GM19023 (cell line): ENCODE measurements at regions not wholly inside any gene's neighbourhood (a gene's known extent, or its start where the extent isn't known, plus 50 kb on each side); places are given as distances from the start of the nearest gene placed in this dataset.
"Not testable (repeated sequence)": the region's sequence is repeated elsewhere in the genome, so short reads cannot be mapped to it uniquely, and the experiment has no call there.

ENCODE experiments used
- ATAC-seq: cut with Tn5 transposase; IDR thresholded peaks from one replicate; pipeline ENCODE4 v1.9.1; 2021; ENCODE audit warnings: mild to moderate bottlenecking, moderate library complexity; ENCODE audit not compliant: unreplicated experiment

DNA sequence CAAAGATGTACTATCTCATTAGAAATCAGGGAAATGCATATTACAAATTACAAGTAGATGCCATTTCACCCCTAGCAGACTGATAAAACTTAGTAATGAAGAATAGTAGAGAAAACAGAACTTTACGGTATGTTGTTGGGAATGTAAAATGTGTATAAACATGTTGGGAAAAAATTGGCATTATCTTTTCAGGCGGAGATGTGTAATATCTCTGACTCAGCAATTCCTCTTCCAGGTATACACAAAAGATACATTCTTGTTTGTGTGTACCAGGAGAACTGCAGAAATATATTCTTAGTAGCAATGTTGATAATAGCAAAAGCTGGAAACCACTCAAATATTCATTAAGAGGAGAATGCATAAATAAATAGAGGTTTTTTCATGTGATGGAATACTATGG, 204.5 kb downstream of the LPIN1 start:
- ATAC-seq = no peak

DNA sequence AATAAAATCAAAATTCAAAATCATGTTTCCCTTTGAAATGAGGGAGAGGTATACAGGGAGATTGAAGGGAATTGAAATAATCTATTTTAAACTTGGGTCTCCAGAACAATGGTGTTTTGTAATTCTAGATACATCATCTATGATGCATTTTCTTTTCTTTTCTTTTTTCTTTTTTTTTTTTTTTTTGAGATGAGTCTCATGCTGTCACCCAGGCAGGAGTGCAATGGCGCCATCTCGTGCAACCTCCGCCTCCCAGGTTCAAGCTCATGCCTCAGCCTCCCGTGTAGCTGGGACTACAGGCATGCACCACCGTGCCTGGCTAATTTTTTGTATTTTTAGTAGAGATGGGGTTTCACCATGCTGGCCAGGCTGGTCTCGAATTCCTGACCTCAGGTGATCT, 205.1 kb downstream of the LPIN1 start:
- not testable (repeated sequence) for ATAC-seq

DNA sequence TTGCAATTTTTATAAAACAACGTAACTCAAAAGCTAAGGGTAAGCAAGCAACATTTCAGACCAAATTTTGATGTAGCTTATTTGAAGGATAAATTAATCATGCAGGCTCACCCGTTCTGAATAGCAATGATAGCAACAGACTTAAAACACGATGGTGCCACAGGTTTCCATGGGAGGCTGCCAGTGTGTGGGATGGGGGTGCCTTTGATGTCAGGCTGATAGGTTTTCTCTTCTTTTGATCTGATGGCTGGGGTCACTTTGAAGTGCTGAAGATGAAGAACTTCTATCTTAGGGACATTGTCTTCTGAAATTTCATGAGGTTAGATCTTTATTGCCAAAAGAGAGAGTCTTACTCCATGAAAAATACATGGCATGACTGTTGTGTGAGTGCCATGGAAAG, 206.8 kb downstream of the LPIN1 start:
- ATAC-seq = no peak

DNA sequence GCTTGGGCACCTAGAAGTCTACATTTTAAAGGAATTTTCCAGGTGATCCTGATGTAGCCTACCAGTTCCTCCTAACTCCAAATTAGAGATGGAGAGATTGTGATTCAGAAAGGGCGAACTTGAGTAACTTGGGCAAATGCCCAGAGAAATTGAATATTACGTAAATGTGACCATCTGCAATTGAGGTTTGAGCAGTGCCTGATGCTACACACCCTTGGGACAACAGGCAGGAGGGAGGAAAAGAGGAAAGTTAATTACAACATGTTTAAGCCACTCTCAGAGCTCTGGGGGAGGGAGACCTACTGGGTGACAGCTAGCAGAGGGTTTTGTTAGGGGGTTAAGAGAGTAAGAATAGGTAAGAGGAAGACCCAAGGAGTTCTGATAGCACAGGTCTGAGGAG, 208.9 kb downstream of the LPIN1 start:
- ATAC-seq = no peak

DNA sequence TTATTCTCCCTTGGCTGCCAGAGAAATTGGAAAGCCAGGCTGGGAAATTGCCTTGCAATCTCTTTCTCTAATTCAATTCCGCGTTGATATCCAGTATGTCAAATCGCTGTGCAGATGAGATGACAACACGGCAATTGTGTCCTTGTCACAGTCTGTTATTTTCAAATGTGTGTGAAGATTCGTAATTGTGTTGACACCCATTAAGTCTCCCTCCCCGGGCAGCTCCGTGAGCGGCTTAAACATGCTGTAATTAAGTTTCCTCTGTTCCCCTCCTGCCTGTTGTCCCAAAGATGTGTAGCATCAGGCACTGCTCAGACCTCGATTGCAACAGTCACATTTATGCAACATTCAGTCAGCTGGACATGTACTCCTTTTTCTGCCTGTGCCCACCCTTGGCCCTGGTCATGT, 209.5 kb downstream of the LPIN1 start:
- no peak for ATAC-seq

DNA sequence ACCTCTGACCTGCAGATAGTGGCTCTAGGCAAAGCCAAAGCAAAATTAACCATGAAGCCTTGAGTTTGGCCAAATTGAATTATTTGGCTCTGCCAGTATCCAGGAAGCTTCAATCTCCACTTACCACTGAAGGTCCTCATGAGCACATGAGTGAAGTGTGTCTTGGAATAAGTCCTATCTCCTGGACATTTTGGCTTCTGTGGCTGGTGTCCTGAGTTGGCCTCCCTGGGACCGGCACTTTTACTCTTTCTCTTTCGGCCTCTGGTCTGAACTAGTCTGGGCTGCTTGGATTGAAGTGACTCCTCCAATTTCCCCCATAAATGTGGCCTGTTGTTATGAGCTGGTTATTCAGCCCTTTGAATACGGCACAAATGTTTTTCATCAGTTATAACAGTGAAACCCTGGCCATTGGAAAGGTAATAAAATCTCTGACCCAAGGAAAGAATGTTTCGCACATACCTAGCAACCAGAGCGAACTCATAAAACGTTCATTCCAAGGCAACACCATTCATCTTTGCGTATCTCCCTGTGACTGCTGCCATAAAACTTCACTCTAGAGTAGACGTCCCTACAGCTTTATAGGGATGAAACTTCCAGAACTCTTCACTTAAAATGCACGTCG, 216.4 kb downstream of the LPIN1 start:
- ATAC-seq = no peak

DNA sequence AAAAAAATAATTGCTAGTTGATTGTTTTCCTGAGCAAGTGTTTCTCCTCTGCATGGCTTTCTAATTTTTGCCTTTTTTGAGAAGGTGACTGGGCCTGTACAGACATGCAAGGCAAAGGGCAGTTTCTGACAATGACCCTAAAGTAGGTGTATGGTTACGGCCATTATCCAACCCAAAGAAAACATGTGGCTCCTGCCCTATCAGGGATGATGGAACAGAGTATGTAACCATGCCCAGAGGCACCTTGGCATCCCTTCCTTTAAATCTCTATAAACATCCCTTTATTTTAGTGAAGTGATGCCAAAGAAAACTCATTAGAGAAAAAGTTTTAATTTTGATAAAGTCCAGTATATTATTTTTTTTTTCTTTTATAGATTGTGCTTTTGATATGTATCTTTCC, 217.5 kb downstream of the LPIN1 start:
- no peak for ATAC-seq

DNA sequence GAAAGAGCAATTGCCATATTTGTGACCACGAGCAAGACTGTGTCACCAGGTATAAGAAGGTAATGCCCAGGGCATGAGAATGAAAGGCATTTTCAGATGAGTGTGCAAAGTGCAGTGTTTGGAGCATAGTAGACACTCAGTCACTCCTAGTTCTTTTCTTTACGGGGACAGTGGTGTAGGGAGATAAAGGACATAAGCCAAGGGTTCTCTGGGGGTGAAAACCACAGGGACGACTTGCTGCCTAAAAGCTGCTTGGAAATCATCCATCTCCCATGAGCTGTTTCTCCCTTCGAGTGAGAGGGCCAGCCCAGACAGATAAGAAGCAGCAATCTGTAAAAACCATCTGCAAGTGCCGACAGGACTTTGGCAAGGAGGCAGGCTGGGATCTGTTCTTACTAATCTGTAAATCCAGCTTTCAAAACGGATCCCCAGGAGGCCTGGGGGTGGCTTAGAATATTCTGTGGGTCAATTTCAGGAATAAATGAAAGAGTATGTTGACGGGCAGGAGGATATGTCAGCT, 221.6 kb downstream of the LPIN1 start:
- ATAC-seq = no peak

DNA sequence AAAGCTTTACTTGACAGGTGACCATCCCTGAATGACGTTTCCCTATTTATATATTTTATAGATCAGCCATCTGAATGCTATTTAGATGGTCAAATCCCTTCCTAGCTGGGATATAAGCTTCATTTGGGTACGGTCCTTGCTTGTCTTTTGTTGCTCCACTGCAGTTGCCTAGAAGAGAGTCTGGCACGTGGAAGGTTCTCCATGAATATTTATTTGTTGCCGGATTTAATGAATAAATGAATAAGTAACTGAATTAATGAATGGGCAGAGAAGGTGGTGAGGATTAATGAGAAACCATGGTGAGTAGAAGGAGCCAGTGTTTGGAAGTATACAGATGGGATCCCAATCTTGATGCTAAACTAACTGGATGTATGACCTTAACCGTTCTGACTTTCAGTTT, 222.1 kb downstream of the LPIN1 start:
- ATAC-seq = no peak

DNA sequence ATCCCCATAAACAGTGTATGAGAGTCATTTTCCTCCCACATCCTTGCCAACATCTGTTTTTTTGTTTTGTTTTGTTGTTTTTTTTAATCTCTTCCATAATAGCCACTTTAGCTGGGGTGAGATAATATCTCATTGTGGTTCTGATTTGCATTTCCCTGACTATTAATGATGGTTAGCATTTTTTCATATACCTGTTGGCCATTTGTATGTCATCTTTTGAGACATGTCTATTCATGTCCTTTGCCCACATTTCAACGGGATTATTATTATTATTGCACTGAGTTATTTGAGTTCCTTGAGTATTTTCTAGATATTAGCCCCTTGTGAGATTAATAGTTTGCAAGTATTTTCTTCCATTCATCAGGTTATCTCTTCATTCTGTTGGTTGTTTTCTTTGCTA, 223.3 kb downstream of the LPIN1 start:
- ATAC-seq = no peak

DNA sequence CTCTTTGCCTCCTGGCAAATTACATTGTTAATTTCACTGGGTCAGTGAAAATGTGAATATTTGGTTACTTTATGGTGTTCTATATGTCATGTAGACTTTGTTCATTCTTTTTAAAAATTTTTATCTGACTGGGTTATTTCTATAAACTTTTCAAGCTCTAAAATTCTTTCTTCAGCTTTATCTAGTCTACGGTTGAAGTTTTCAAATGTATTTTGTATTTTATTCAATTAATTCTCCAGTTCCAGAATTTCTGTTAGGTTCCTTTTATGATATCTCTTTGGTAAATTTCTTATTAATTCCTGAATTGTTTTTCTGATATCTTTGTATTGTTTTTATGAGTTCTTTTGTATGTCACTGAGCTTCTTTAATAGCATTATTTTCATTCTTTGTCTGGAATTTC, 228.1 kb downstream of the LPIN1 start:
- no peak for ATAC-seq

DNA sequence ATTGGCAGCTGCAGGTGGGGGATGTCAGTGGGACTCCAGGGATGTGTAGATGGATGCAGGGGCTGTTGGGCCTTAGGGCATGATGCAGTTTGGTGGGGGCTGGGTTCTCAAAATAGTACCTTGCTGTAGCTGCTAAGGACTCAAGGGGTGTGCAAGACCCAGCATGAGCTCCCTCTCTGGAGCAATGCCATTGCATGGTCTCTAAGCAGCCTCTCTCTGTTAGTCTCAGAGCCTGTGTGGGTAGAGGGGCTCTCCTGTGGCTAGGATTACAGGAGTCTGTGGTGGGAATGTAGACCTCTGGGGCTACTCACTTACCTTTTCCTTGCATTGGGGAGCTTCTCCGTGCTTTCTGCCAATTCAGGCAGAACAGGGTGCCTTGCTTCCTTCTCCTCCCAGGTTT, 228.9 kb downstream of the LPIN1 start:
- no peak for ATAC-seq

DNA sequence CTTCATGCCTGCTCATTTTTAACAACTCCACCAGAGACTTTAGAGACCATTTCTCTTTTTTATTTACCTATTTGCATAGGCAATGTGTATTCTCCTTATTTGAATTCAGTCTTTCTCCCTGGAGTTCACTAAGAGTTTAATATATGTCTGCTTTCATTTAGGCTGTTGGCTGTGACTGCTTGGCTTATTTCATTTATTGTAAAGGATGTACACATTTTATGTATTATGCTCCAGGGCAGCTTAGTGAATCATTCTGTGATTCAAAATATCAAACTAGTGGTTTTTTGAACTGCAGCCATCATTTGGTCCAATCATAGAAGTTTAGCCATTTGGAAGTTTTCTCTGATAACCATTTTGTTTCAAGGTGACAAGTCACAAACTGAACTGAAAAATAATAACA, 229.6 kb downstream of the LPIN1 start:
- ATAC-seq = no peak

DNA sequence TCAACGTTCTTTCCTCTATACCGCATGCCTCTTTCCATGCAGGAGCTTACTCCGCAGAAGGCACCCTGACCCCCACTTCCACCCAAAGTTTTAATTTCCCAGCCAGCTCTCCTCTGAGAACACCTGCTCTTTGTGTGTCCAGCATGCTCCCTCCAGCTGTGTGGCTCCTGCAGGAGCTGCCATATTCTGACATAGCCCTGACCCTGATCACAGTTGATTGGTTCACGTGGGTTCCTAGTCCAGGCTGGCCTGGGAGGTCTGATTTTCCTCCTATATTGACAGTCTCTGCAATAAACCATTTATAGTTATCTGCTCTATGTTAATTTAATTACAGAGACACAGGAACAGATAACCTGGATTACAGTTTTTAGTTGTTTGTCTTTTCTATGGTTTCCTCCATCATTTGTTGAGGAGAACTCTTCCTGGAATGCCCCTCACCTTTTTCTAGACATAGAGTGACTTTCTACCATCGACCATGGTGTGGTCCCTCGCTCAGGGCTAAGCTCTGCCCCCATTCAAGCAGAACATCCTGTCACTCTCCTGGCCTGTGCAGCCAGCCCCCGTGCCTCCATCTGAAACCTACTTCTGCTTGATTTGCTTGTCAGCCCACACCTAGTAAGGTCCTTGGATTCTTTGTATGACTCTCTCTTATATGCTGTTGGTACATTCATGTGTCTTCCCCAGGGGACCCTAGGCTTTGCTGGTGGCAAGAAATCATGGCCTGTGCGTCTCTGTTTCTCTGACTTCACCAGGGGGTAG, 231.5 kb downstream of the LPIN1 start:
- no peak for ATAC-seq

DNA sequence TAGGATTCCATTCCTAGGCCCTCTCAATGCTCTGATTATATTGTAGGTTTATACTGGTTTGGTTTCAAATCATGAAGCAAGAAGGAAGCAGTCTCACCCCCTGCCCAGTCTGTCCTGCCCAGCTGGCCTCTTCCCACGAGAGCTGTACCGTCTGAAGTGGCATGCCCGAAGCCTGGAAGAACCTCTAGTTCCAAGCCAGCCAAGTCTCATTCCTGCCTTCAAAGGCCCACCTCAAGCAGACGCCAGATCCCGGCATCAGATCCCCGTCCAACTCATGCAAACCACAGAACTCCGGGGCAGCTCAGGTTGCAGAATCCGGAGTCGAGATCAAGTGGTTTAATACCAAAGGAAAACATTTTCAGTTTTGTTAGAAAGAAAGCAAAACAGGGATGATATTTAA, 234.4 kb downstream of the LPIN1 start:
- ATAC-seq = no peak

DNA sequence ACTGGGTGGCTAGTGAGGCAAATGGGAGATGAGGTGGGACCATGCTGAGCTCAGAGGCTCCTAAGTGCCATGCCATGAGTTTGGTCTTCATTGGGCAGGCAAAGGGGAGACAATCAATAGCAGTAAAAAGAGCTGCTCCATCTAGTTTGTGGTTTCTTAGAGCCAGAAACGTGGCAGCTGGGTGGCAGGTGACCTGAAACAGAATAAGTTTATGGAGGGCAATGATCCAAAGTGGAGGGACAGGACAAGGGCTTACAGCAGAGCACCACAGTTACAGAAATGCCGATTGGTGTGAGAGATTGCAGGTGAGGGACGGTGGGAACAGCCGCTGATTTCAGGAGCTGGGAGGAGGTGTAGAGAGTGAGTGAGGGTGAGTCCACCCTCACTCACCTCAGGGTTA, 237.0 kb downstream of the LPIN1 start:
- no peak for ATAC-seq

DNA sequence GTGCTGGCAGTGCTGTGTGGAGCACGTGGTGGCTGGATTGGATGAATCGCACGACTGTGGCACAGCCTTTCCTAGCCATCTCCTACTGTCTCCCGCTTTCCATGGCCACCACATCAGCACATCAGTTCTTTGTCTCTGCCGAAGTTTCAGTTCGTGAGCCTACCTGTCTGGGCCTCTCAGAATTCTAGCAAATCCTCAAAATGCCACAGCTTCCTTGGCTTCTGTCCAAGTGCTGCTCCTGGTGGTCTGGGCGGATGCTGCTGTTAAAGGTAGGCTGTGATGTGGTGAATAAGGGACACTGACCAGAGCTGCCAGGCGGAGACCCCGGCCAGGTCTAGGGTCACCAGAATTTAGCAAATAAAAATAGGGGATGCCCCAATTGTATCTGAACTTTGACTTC, 237.4 kb downstream of the LPIN1 start:
- no peak for ATAC-seq

DNA sequence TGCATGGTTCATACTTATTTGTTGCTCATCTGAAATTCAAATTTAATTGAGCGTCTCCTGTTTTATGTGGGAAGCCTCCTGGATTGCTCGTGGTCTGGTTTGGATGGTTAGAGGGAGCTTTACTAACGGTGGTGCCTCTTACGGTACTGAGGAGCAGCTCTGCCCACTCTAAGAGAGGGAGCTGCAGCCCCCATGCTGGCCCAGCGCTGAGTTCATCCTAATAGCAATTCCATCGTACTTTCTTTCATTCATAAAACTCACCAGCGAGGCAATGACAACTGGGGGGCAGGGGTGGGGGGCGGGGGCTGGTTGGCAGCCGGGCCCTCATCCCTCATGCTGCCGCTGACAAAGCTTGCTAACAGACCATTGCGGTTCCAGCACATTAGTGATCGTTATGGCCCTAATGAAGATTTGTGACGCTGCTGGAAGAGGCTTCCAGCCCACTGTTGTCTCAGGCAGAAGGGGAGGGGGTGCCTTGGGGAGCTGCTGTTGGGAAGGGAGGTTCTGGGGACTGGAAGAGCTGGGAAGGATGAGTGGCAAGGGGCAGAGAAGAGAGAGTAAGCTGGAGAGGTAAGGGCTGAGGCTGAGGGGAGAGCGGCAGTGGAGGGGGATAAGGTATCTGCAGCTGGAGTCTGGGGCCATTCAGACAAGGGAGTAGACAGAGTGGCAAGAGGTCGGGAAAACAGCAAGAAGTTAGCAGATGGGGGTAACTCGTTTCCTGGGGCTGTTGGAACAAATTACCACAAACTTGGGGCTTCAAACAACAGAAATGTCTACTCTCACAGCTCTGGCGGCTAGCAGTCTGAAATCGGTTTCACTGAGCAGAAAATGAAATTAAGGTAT, 238.1 kb downstream of the LPIN1 start:
- ATAC-seq = no peak

DNA sequence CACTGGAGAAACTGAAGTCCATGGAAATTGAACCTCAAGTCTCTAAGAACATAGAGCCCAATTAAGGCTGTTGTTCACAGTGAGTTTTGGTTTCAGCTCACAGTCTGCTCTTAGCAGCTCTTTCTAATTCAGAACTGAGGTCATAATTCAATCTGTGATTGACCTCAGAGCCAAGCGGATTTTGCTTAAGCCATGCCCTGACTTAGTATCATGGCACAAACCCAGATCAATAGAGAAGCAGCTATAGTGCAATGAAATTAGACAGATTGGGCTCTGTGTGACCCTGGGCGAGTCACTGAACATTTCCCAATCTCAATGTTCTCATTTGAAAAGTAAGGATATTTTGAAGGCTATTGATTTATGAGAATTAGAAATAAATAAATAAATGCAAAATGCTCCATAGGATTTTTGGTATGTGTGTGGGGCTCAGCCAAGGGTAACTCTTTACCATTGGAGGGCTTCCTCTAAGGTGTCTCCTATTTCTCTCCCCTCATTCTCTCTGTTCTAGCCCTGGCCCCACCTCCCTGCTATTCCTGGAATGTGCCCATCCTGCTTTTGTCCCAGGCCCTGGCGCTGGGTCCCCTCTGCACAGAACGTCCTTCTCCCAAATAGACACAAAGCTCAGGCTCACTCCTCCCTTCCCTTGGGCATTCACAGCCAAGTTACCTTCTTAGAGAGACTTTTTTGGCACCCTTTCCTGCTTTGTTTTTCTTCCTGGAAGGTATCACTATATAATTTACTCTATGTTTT, 239.6 kb downstream of the LPIN1 start:
- ATAC-seq = no peak

DNA sequence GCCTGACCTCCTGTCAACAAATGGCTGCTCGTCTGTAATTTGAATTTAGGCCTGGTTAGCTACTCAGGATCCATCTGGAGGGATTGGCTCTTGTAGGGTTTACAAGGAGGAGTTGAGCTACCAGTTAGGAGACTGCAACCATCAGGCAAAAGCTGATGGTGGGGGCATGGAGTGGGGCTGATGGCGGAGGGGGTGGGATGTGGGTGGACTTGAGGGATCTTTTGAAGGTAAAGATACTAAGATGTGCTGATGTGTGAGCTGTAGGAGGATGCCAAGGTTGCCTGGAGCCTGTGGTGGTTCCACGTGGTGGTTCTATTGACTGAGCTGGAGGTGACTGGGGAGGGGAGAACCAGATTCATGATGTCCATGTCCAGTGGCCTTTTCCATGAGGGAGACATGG, 240.7 kb downstream of the LPIN1 start:
- no peak for ATAC-seq
